ENCODE measurements at regions not wholly inside any gene's neighbourhood (a gene's known extent, or its start where the extent isn't known, plus 50 kb on each side); places are given as distances from the start of the nearest gene placed in this dataset.
A peak's percentile ranks its signal among the peaks of the same experiment; 100 is the strongest.

- no peak overlapping the region for H3K27ac ChIP-seq
- H3K36me3 ChIP-seq, result no peaks in the 10 kb centered on the region
- H3K4me1 ChIP-seq, result no peaks in the 10 kb centered on the region
- H3K4me3 ChIP-seq, result no peak overlapping the region
- no peaks in the 10 kb centered on the region for H3K27me3 ChIP-seq
- H3K9me3 ChIP-seq, result no peaks in the 10 kb centered on the region
- TF ChIP-seq CTCF (IDR thresholded peaks at IDR 0.05), result no peak
- DNase-seq (ENCODE audit: low spot score in 2 of 2), result no peak
- intact Hi-C loops (cut with DNase I; ENCODE audit: low total_unique reads), result loop anchor here (10.0 kb wide), 1 partner anchor 1850 kb away; no protein-coding TSS in a partner anchor
Measured at GRCh38 chr1:60444680-60445079, 371.1 kb upstream of the C1orf87 start.

GRCh38 chr1:60436186-60436585, 362.6 kb upstream of the C1orf87 start:
- DNase-seq (ENCODE audit: low spot score in 2 of 2), result no peak
- no peaks in the 10 kb centered on the region for H3K36me3 ChIP-seq
- no peaks in the 10 kb centered on the region for H3K27me3 ChIP-seq
- intact Hi-C loops (cut with DNase I; ENCODE audit: low total_unique reads), result no loop called here
- TF ChIP-seq CTCF (IDR thresholded peaks at IDR 0.05), result no peak
- peaks cover 0 to 5% of the 10 kb centered on the region in 2 donors for H3K9me3 ChIP-seq
- H3K27ac ChIP-seq, result no peak overlapping the region
- H3K4me1 ChIP-seq, result no peaks in the 10 kb centered on the region
- no peak overlapping the region for H3K4me3 ChIP-seq

- Histone ChIP-seq H3K27ac (peak overlapping the region in 1 of 2 donors; percentile 75), H3K36me3 (no peaks in the 10 kb centered on the region), H3K27me3 (no peaks in the 10 kb centered on the region), H3K4me3 (no peak overlapping the region), H3K9me3 (peaks cover 0 to 5% of the 10 kb centered on the region in 2 donors), H3K4me1 (no peaks in the 10 kb centered on the region)
- TF ChIP-seq POLR2A (IDR thresholded peaks at IDR 0.05) (no peak), CTCF (IDR thresholded peaks at IDR 0.05) (no peak), POLR2AphosphoS5 (IDR thresholded peaks at IDR 0.05) (no peak)
- intact Hi-C loops (cut with DNase I; ENCODE audit: low total_unique reads), result no loop called here
- no peak for DNase-seq (ENCODE audit: low spot score in 2 of 2)
Measured at GRCh38 chr1:60431593-60431992, 358.0 kb upstream of the C1orf87 start.

GRCh38 chr1:60430375-60430774, 356.8 kb upstream of the C1orf87 start:
- peaks cover 0 to 5% of the 10 kb centered on the region in 2 donors for H3K9me3 ChIP-seq
- no peaks in the 10 kb centered on the region for H3K36me3 ChIP-seq
- TF ChIP-seq POLR2AphosphoS5 (IDR thresholded peaks at IDR 0.05) (peak in 1 of 3 donors; percentile 60), CTCF (IDR thresholded peaks at IDR 0.05) (no peak), POLR2A (IDR thresholded peaks at IDR 0.05) (no peak)
- DNase-seq (ENCODE audit: low spot score in 2 of 2), result peak in 1 of 2 donors; percentile 50
- H3K27me3 ChIP-seq, result no peaks in the 10 kb centered on the region
- H3K4me3 ChIP-seq, result peak overlapping the region in 1 of 3 donors; percentile 3
- intact Hi-C loops (cut with DNase I; ENCODE audit: low total_unique reads), result no loop called here
- H3K4me1 ChIP-seq, result no peaks in the 10 kb centered on the region
- peak overlapping the region; percentile 56 to 75 for H3K27ac ChIP-seq

- H3K9me3 ChIP-seq, result no peaks in the 10 kb centered on the region
- no peaks in the 10 kb centered on the region for H3K27me3 ChIP-seq
- peak in 1 of 2 donors; percentile 41 for DNase-seq (ENCODE audit: low spot score in 2 of 2)
- no peak for TF ChIP-seq CTCF (IDR thresholded peaks at IDR 0.05)
- peak in 2 of 3 donors; percentile 82 to 90 for TF ChIP-seq POLR2AphosphoS5 (IDR thresholded peaks at IDR 0.05)
- TF ChIP-seq POLR2A (IDR thresholded peaks at IDR 0.05), result no peak
- intact Hi-C loops (cut with DNase I; ENCODE audit: low total_unique reads), result no loop called here
- no peaks in the 10 kb centered on the region for H3K4me1 ChIP-seq
- H3K4me3 ChIP-seq, result no peak overlapping the region
- H3K36me3 ChIP-seq, result no peaks in the 10 kb centered on the region
- H3K27ac ChIP-seq, result peak overlapping the region; percentile 74 to 85
Measured at GRCh38 chr1:60428127-60428526, 354.6 kb upstream of the C1orf87 start.

Measured in breast epithelium (tissue), 4 donors.